H1 (cell line): ENCODE measurements at regions not wholly inside any gene's neighbourhood (a gene's known extent, or its start where the extent isn't known, plus 50 kb on each side); places are given as distances from the start of the nearest gene placed in this dataset.

ENCODE experiments used
- CTCF ChIA-PET: fragments of 300-600 bp; sonication (Branson Sonifier 250); formaldehyde crosslinking; loops from one replicate; lab custom pipeline; 2021; ENCODE audit not compliant: partially characterized antibody; lab: Charles Lee
- POLR2A ChIA-PET: fragments of 300-600 bp; sonication (Branson Sonifier 250); formaldehyde crosslinking; loops from one replicate; lab custom pipeline; 2021; ENCODE audit warnings: inconsistent platforms; ENCODE audit not compliant: partially characterized antibody; lab: Charles Lee
- DNase-seq, 2 experiments: peaks; one replicate each; pipeline versions ENCODE4 v3.0.0 to v3.0.0-alpha.2; 2010 to 2022; ENCODE audit warnings: low spot score in 2 of 2, low read depth in 1 of 2, mixed read lengths in 1 of 2
- FAIRE-seq: peaks from 2 replicates; lab custom pipeline; 2011; peaks lifted over from hg19 to GRCh38; lab: Jason Lieb, UNC
- H2AFZ ChIP-seq: 2 replicates; pipeline ENCODE4 v1.8.1; 2012; ENCODE audit warnings: low read length, inconsistent platforms
- H2AK5ac ChIP-seq: 2 replicates; pipeline ENCODE4 v1.6.1; 2013; ENCODE audit warnings: low read depth, low read length
- H2BK120ac ChIP-seq: replicated peaks from 2 replicates; pipeline ENCODE3; 2013; ENCODE audit warnings: low read depth, low read length, inconsistent platforms
- H2BK12ac ChIP-seq: 2 replicates; pipeline ENCODE4 v1.6.1; 2013; ENCODE audit warnings: low read depth, low read length
- H2BK15ac ChIP-seq: 2 replicates; pipeline ENCODE4 v1.6.1; 2013; ENCODE audit warnings: low read length
- H2BK20ac ChIP-seq: 2 replicates; pipeline ENCODE4 v1.6.1; 2013; ENCODE audit warnings: low read length
- H2BK5ac ChIP-seq: 2 replicates; pipeline ENCODE4 v1.6.1; 2013; ENCODE audit warnings: low read depth, low read length
- H3K14ac ChIP-seq: 2 replicates; pipeline ENCODE4 v1.6.1; 2013; ENCODE audit warnings: inconsistent platforms; ENCODE audit not compliant: insufficient read length
- H3K18ac ChIP-seq: 2 replicates; pipeline ENCODE4 v1.6.1; 2013; ENCODE audit warnings: low read length; ENCODE audit errors: extremely low read depth
- H3K23ac ChIP-seq: 2 replicates; pipeline ENCODE4 v1.6.1; 2013; ENCODE audit warnings: inconsistent platforms; ENCODE audit not compliant: insufficient read length
- H3K23me2 ChIP-seq: 2 replicates; pipeline ENCODE4 v1.6.1; 2013; ENCODE audit warnings: low read depth, low read length
- H3K27ac ChIP-seq: 2 replicates; pipeline ENCODE4 v1.6.1; 2011; ENCODE audit warnings: low read depth, low read length, inconsistent platforms
- H3K27me3 ChIP-seq, 4 experiments: replicated peaks in 1 of 4; 1 replicate in 1 of 4; 2 replicates in 3 of 4; pipeline versions ENCODE4 v1.6.1 to v1.8.1; 2011 to 2013; ENCODE audit warnings: low read length in 3 of 4, mild to moderate bottlenecking in 3 of 4, inconsistent platforms in 2 of 4, mixed read lengths in 2 of 4, moderate library complexity in 1 of 4; ENCODE audit not compliant: control insufficient read depth in 3 of 4, insufficient read depth in 3 of 4; ENCODE audit errors: extremely low read depth in 1 of 4
- H3K36me3 ChIP-seq, 4 experiments: 2 replicates each; pipeline versions ENCODE4 v1.6.1 to v1.8.1; 2011 to 2013; ENCODE audit warnings: mild to moderate bottlenecking in 4 of 4, low read length in 3 of 4, moderate library complexity in 2 of 4, control low read depth in 1 of 4, inconsistent platforms in 1 of 4; ENCODE audit not compliant: insufficient read depth in 4 of 4, control insufficient read depth in 2 of 4
- H3K4ac ChIP-seq: replicated peaks from 2 replicates; pipeline ENCODE3; 2013; ENCODE audit warnings: low read length, low read depth, mixed read lengths, inconsistent platforms; ENCODE audit not compliant: insufficient read length
- H3K4me1 ChIP-seq, 4 experiments: replicated peaks in 1 of 4; 1 replicate in 1 of 4; 2 replicates in 3 of 4; pipeline versions ENCODE4 v1.6.1 to v1.8.1; 2011 to 2013; ENCODE audit warnings: low read length in 3 of 4, inconsistent platforms in 2 of 4, mixed read lengths in 1 of 4; ENCODE audit not compliant: insufficient read depth in 4 of 4, control insufficient read depth in 3 of 4
- H3K4me2 ChIP-seq, 2 experiments: 2 replicates each; pipeline versions ENCODE4 v1.6.1 to v1.8.1; 2011 to 2013; ENCODE audit warnings: low read depth in 2 of 2, low read length in 2 of 2, control low read depth in 1 of 2, inconsistent platforms in 1 of 2, mild to moderate bottlenecking in 1 of 2; ENCODE audit not compliant: insufficient read depth in 1 of 2
- H3K4me3 ChIP-seq, 4 experiments: fragments of 200-600, 300-600 bp in 1 of 4; sonication (generic), shearing (Covaris generic), sonication (Bioruptor Twin) in 1 of 4; 2 replicates each; pipeline versions ENCODE4 v1.5.1 to v1.8.1; 2011 to 2016; ENCODE audit warnings: low read length in 4 of 4, low read depth in 3 of 4, control low read depth in 2 of 4, inconsistent platforms in 2 of 4, mild to moderate bottlenecking in 2 of 4, mixed read lengths in 1 of 4, moderate library complexity in 1 of 4; ENCODE audit not compliant: insufficient read depth in 2 of 4; ENCODE audit errors: extremely low read depth in 1 of 4
- H3K56ac ChIP-seq: replicated peaks from 2 replicates; pipeline ENCODE3; 2013; ENCODE audit warnings: low read depth, mild to moderate bottlenecking, mixed read lengths, low read length, inconsistent platforms; ENCODE audit not compliant: insufficient read length
- H3K79me1 ChIP-seq: 2 replicates; pipeline ENCODE4 v1.6.1; 2013; ENCODE audit warnings: low read depth, low read length, control low read depth
- H3K79me2 ChIP-seq, 2 experiments: 2 replicates each; pipeline versions ENCODE4 v1.6.1 to v1.8.1; 2012 to 2013; ENCODE audit warnings: low read length in 2 of 2, mild to moderate bottlenecking in 2 of 2, inconsistent platforms in 1 of 2; ENCODE audit not compliant: insufficient read depth in 2 of 2, control insufficient read depth in 1 of 2
- H3K9ac ChIP-seq, 4 experiments: replicated peaks in 1 of 4; 1 replicate in 1 of 4; 2 replicates in 3 of 4; pipeline versions ENCODE4 v1.6.1 to v1.8.1; 2011 to 2013; ENCODE audit warnings: low read depth in 3 of 4, low read length in 3 of 4, control low read depth in 2 of 4, mild to moderate bottlenecking in 2 of 4, moderate library complexity in 2 of 4, inconsistent platforms in 1 of 4; ENCODE audit errors: extremely low read depth in 1 of 4
- H3K9me3 ChIP-seq, 2 experiments: 2 replicates each; pipeline versions ENCODE4 v1.6.1 to v1.8.1; 2012 to 2013; ENCODE audit warnings: mild to moderate bottlenecking in 2 of 2, moderate library complexity in 2 of 2, control low read depth in 1 of 2, inconsistent platforms in 1 of 2, low read depth in 1 of 2, low read length in 1 of 2, mixed read lengths in 1 of 2; ENCODE audit not compliant: insufficient read depth in 2 of 2
- H4K20me1 ChIP-seq, 2 experiments: replicated peaks in 1 of 2; 2 replicates each; pipeline versions ENCODE3 to v1.8.1; 2011 to 2013; ENCODE audit warnings: inconsistent platforms in 2 of 2, low read length in 2 of 2, mild to moderate bottlenecking in 1 of 2; ENCODE audit not compliant: insufficient read depth in 2 of 2, control insufficient read depth in 1 of 2
- H4K5ac ChIP-seq: 2 replicates; pipeline ENCODE4 v1.6.1; 2013; ENCODE audit warnings: low read length, low read depth, mixed read lengths, inconsistent platforms; ENCODE audit not compliant: insufficient read length
- H4K8ac ChIP-seq: 2 replicates; pipeline ENCODE4 v1.8.0; 2013; ENCODE audit warnings: mild to moderate bottlenecking, moderate library complexity, low read length, inconsistent platforms; ENCODE audit not compliant: insufficient read depth; ENCODE audit errors: extremely low read depth
- H4K91ac ChIP-seq: replicated peaks from 2 replicates; pipeline ENCODE3; 2013; ENCODE audit warnings: low read length, mixed read lengths, inconsistent platforms; ENCODE audit not compliant: insufficient read length
- CEBPB ChIP-seq: IDR thresholded peaks from 2 replicates; pipeline ENCODE4 v1.6.1; 2012; ENCODE audit warnings: low read depth, low read length
- CTBP2 ChIP-seq: IDR thresholded peaks from 2 replicates; pipeline ENCODE4 v1.7.0; 2011; ENCODE audit warnings: borderline replicate concordance, mild to moderate bottlenecking, moderate library complexity, mixed read lengths, low read length; ENCODE audit not compliant: insufficient read depth, insufficient read length
- GABPA ChIP-seq: IDR thresholded peaks from 2 replicates; pipeline ENCODE4 v1.6.1; 2011; ENCODE audit warnings: mild to moderate bottlenecking, low read length, moderate library complexity, borderline replicate concordance; ENCODE audit not compliant: insufficient read depth
- GTF2F1 ChIP-seq: IDR thresholded peaks from 2 replicates; pipeline ENCODE4 v1.6.1; 2012; ENCODE audit warnings: low read depth, low read length, improper control_type of control experiment, borderline replicate concordance
- HDAC6 ChIP-seq: IDR thresholded peaks from one replicate; pipeline ENCODE4 v1.7.1; 2012; ENCODE audit warnings: low read depth, mild to moderate bottlenecking, inconsistent platforms, low read length, moderate library complexity
- JUND ChIP-seq: IDR thresholded peaks from 2 replicates; pipeline ENCODE4 v1.6.1; 2011; ENCODE audit warnings: mild to moderate bottlenecking, improper control_type of control experiment, low read length
- RAD21 ChIP-seq, 2 experiments: IDR thresholded peaks in 1 of 2; conservative IDR thresholded peaks in 1 of 2; 2 replicates each; pipeline ENCODE4 v1.6.1; 2011; ENCODE audit warnings: low read depth in 2 of 2, low read length in 2 of 2, improper control_type of control experiment in 1 of 2, inconsistent platforms in 1 of 2, mild to moderate bottlenecking in 1 of 2, moderate library complexity in 1 of 2
- RBBP5 ChIP-seq: IDR thresholded peaks from 2 replicates; pipeline ENCODE4 v1.7.1; 2012; ENCODE audit warnings: low read depth, mild to moderate bottlenecking, inconsistent platforms, low read length, moderate library complexity, borderline replicate concordance
- SAP30 ChIP-seq: fragments of 300-600 bp; sonication (generic); IDR thresholded peaks from 2 replicates; pipeline ENCODE4 v1.7.1; 2012; ENCODE audit warnings: low read length, moderate library complexity, mild to moderate bottlenecking, inconsistent platforms; ENCODE audit not compliant: insufficient read depth, insufficient replicate concordance
- SIRT6 ChIP-seq: IDR thresholded peaks from one replicate; pipeline ENCODE4 v1.7.1; 2012; ENCODE audit warnings: low read length, inconsistent platforms
- SRF ChIP-seq: IDR thresholded peaks from 2 replicates; pipeline ENCODE4 v1.6.1; 2011; ENCODE audit warnings: mild to moderate bottlenecking, low read depth, low read length, moderate library complexity
- TAF1 ChIP-seq: IDR thresholded peaks from 2 replicates; pipeline ENCODE4 v1.6.1; 2011; ENCODE audit warnings: mild to moderate bottlenecking, low read depth, low read length
- TEAD4 ChIP-seq: IDR thresholded peaks from 2 replicates; pipeline ENCODE4 v1.6.1; 2012; ENCODE audit warnings: low read depth, low read length, inconsistent platforms, mixed read lengths
- WGBS, 2 experiments: shearing (Covaris generic) in 1 of 2; methylation state at CpG; one replicate each; pipeline versions ENCODE4 v1.1.6 to v1.1.7; 2013 to 2015; ENCODE audit warnings: low lambda C conversion rate in 2 of 2, mixed read lengths in 2 of 2, inconsistent platforms in 1 of 2, low coverage in 1 of 2, missing lambda C conversion rate in 1 of 2; ENCODE audit not compliant: insufficient replicate concordance in 2 of 2, insufficient coverage in 1 of 2, insufficient read length in 1 of 2; ENCODE audit errors: extremely low coverage in 1 of 2, missing lambda C conversion rate in 1 of 2; 5-methylcytosine and 5-hydroxymethylcytosine counted together

GRCh38 chr1:213415691-213416380 lies 364.8 kb downstream of the RPS6KC1 start:
- no peak overlapping the region for H3K14ac ChIP-seq
- no peaks in the 10 kb centered on the region; a peak in 1 of 7 replicates for H3K4me1 ChIP-seq
- H2BK120ac ChIP-seq = no peak overlapping the region
- H2BK5ac ChIP-seq = no peak overlapping the region
- no peak overlapping the region for H2BK15ac ChIP-seq
- no peak overlapping the region for H3K56ac ChIP-seq
- CTCF ChIA-PET = interaction anchor here (0.6 kb wide), 1 partner anchor 707 kb away, joined by 3 read pairs; no protein-coding TSS in a partner anchor
- no peak overlapping the region for H4K91ac ChIP-seq
- no peaks in the 10 kb centered on the region for H3K9me3 ChIP-seq
- H3K23ac ChIP-seq = no peak overlapping the region
- no peak overlapping the region for H2BK20ac ChIP-seq
- H3K18ac ChIP-seq = no peak overlapping the region
- H3K36me3 ChIP-seq = no peaks in the 10 kb centered on the region
- WGBS, 2 experiments = 85% methylated on average over 10 of the region's 10 CpGs; no CpG with 5 or more reads in 1 of the 2 experiments
- TF ChIP-seq TEAD4 (no peak), RAD21 (IDR thresholded peaks at IDR 0.05 in 1 of 2, conservative IDR thresholded peaks at IDR 0.05 in 1 of 2; ENCODE audit: low read depth in 2 of 2, low read length in 2 of 2) (no peak), HDAC6 (no peak), SRF (no peak), RBBP5 (no peak), GTF2F1 (no peak), TAF1 (no peak), CTBP2 (no peak), SIRT6 (no peak), CEBPB (no peak), JUND (no peak), SAP30 (no peak), GABPA (no peak)
- no peak overlapping the region for H3K4me3 ChIP-seq
- no peaks in the 10 kb centered on the region for H3K79me2 ChIP-seq
- no peak overlapping the region for H3K4me2 ChIP-seq
- H3K79me1 ChIP-seq = no peaks in the 10 kb centered on the region
- H3K9ac ChIP-seq = no peak overlapping the region
- no peaks in the 10 kb centered on the region for H3K27me3 ChIP-seq
- no peaks in the 10 kb centered on the region for H4K20me1 ChIP-seq
- H2AFZ ChIP-seq = no peak overlapping the region
- no peak overlapping the region for H2BK12ac ChIP-seq
- POLR2A ChIA-PET = no interaction called here
- H3K23me2 ChIP-seq = no peaks in the 10 kb centered on the region
- no peak overlapping the region for H3K4ac ChIP-seq
- no peak for FAIRE-seq
- H2AK5ac ChIP-seq = no peak overlapping the region
- no peak overlapping the region for H4K8ac ChIP-seq
- H3K27ac ChIP-seq = no peak overlapping the region
- DNase-seq = no peak
- no peak overlapping the region for H4K5ac ChIP-seq
